ENCODE measurements at regions not wholly inside any gene's neighbourhood (a gene's known extent, or its start where the extent isn't known, plus 50 kb on each side); places are given as distances from the start of the nearest gene placed in this dataset.
"Not testable (repeated sequence)": the region's sequence is repeated elsewhere in the genome, so short reads cannot be mapped to it uniquely, and the experiment has no call there.

- Histone ChIP-seq H3K27me3 (ENCODE audit: control insufficient read depth in 4 of 4, insufficient read depth in 4 of 4, low read length in 3 of 4) (peaks cover 0 to 7% (median 0%) of the 10 kb centered on the region in 4 donors), H3K4me3 (ENCODE audit: low read depth in 1 of 3, low read length in 3 of 3) (no peak overlapping the region), H3K4me1 (ENCODE audit: control insufficient read depth in 4 of 4, insufficient read depth in 4 of 4, low read length in 3 of 4) (no peaks in the 10 kb centered on the region), H3K27ac (ENCODE audit: low read depth in 1 of 2, low read length in 2 of 2) (no peak overlapping the region), H3K36me3 (ENCODE audit: control insufficient read depth in 4 of 4, insufficient read depth in 3 of 4, low read depth in 1 of 4, low read length in 3 of 4) (no peaks in the 10 kb centered on the region), H3K9me3 (ENCODE audit: control insufficient read depth in 4 of 4, low read length in 3 of 4) (no peaks in the 10 kb centered on the region), H3K9ac (ENCODE audit: low read depth in 1 of 2, low read length in 2 of 2) (no peak overlapping the region)
- DNase-seq (ENCODE audit: low spot score) = no peak
- TF ChIP-seq YY1 (IDR thresholded peaks at IDR 0.05) = no peak
- no peak for TF ChIP-seq TAF1 (conservative IDR thresholded peaks at IDR 0.05)
- 48% methylated on average over 1 of the region's 1 CpG for WGBS
These were observed 163.2 kb upstream of the C14orf180 start for GRCh38 chr14:104416383-104416782.

- DNase-seq (ENCODE audit: low spot score) = no peak
- Histone ChIP-seq H3K27ac (ENCODE audit: low read depth in 1 of 2, low read length in 2 of 2) (no peak overlapping the region), H3K4me1 (ENCODE audit: control insufficient read depth in 4 of 4, insufficient read depth in 4 of 4, low read length in 3 of 4) (no peaks in the 10 kb centered on the region), H3K9me3 (ENCODE audit: control insufficient read depth in 4 of 4, low read length in 3 of 4) (no peaks in the 10 kb centered on the region), H3K36me3 (ENCODE audit: control insufficient read depth in 4 of 4, insufficient read depth in 3 of 4, low read depth in 1 of 4, low read length in 3 of 4) (no peaks in the 10 kb centered on the region), H3K9ac (ENCODE audit: low read depth in 1 of 2, low read length in 2 of 2) (no peak overlapping the region), H3K27me3 (ENCODE audit: control insufficient read depth in 4 of 4, insufficient read depth in 4 of 4, low read length in 3 of 4) (peaks cover 0 to 7% (median 0%) of the 10 kb centered on the region in 4 donors), H3K4me3 (ENCODE audit: low read depth in 1 of 3, low read length in 3 of 3) (no peak overlapping the region)
- WGBS = 59% methylated on average over 6 of the region's 6 CpGs
- TF ChIP-seq RAD21 (IDR thresholded peaks at IDR 0.05) = no peak
- TF ChIP-seq FOXA2 (IDR thresholded peaks at IDR 0.05) = no peak
- no peak for TF ChIP-seq GABPA (IDR thresholded peaks at IDR 0.05 in 1 of 2, conservative IDR thresholded peaks at IDR 0.05 in 1 of 2)
- TF ChIP-seq HNF4G (IDR thresholded peaks at IDR 0.05) = no peak
- no peak for TF ChIP-seq CTCF (IDR thresholded peaks at IDR 0.05; ENCODE audit: low read depth, low read length, missing input control)
- TF ChIP-seq NR2F2 (IDR thresholded peaks at IDR 0.05) = no peak
- TF ChIP-seq JUND (IDR thresholded peaks at IDR 0.05) = no peak
- no peak for TF ChIP-seq HNF4A (conservative IDR thresholded peaks at IDR 0.05)
- TF ChIP-seq SP1 (IDR thresholded peaks at IDR 0.05) = no peak
- no peak for TF ChIP-seq TAF1 (conservative IDR thresholded peaks at IDR 0.05)
- TF ChIP-seq ZBTB33 (IDR thresholded peaks at IDR 0.05) = no peak
- TF ChIP-seq EGR1 (IDR thresholded peaks at IDR 0.05; ENCODE audit: low read depth in 2 of 2) = no peak
- no peak for TF ChIP-seq ATF3 (IDR thresholded peaks at IDR 0.05)
- TF ChIP-seq FOXA1 (IDR thresholded peaks at IDR 0.05) = no peak
- TF ChIP-seq YY1 (IDR thresholded peaks at IDR 0.05) = no peak
- no peak for TF ChIP-seq REST (IDR thresholded peaks at IDR 0.05)
These were observed 159.6 kb upstream of the C14orf180 start for GRCh38 chr14:104419865-104420505.

GRCh38 chr14:104420523-104420922 lies 159.0 kb upstream of the C14orf180 start:
- not testable (repeated sequence) for H3K27ac ChIP-seq (ENCODE audit: low read depth in 1 of 2, low read length in 2 of 2); H3K9me3 ChIP-seq (ENCODE audit: control insufficient read depth in 4 of 4, low read length in 3 of 4); DNase-seq (ENCODE audit: low spot score); H3K27me3 ChIP-seq (ENCODE audit: control insufficient read depth in 4 of 4, insufficient read depth in 4 of 4, low read length in 3 of 4); H3K4me1 ChIP-seq (ENCODE audit: control insufficient read depth in 4 of 4, insufficient read depth in 4 of 4, low read length in 3 of 4); H3K4me3 ChIP-seq (ENCODE audit: low read depth in 1 of 3, low read length in 3 of 3); H3K9ac ChIP-seq (ENCODE audit: low read depth in 1 of 2, low read length in 2 of 2); H3K36me3 ChIP-seq (ENCODE audit: control insufficient read depth in 4 of 4, insufficient read depth in 3 of 4, low read depth in 1 of 4, low read length in 3 of 4)
- WGBS = 84% methylated on average over 3 of the region's 3 CpGs
